Bronchial epithelial cell (primary cell): ENCODE measurements at regions not wholly inside any gene's neighbourhood (a gene's known extent, or its start where the extent isn't known, plus 50 kb on each side); places are given as distances from the start of the nearest gene placed in this dataset.
A peak's percentile ranks its signal among the peaks of the same experiment; 100 is the strongest.

Experiments
- DNase-seq: peaks from one replicate; pipeline ENCODE4 v3.0.0-alpha.2; 2010; ENCODE audit warnings: low read depth
- FAIRE-seq: peaks from 2 replicates; lab custom pipeline; 2011; peaks lifted over from hg19 to GRCh38; lab: Jason Lieb, UNC
- H3K27me3 ChIP-seq: 2 replicates; pipeline ENCODE4 v1.5.1; 2011; ENCODE audit warnings: low read length; ENCODE audit not compliant: control insufficient read depth, insufficient read depth
- H3K36me3 ChIP-seq: 2 replicates; pipeline ENCODE4 v1.5.1; 2011; ENCODE audit warnings: low read length; ENCODE audit not compliant: control insufficient read depth, insufficient read depth
- H3K4me3 ChIP-seq: 2 replicates; pipeline ENCODE4 v1.5.1; 2011; ENCODE audit warnings: mild to moderate bottlenecking, low read depth, low read length, control low read depth
- TF ChIP-seq, protein P1 (sequence below): IDR thresholded peaks from 2 replicates; pipeline ENCODE4 v1.5.1; 2011; ENCODE audit warnings: mild to moderate bottlenecking, moderate library complexity, low read length, control low read depth, inconsistent platforms; ENCODE audit not compliant: insufficient read depth, severe bottlenecking

- Histone ChIP-seq H3K4me3 (no peak overlapping the region), H3K27me3 (no peaks in the 10 kb centered on the region), H3K36me3 (no peaks in the 10 kb centered on the region)
- DNase-seq = peak; percentile 98
- no peak for FAIRE-seq
- TF ChIP-seq, protein P1, sequence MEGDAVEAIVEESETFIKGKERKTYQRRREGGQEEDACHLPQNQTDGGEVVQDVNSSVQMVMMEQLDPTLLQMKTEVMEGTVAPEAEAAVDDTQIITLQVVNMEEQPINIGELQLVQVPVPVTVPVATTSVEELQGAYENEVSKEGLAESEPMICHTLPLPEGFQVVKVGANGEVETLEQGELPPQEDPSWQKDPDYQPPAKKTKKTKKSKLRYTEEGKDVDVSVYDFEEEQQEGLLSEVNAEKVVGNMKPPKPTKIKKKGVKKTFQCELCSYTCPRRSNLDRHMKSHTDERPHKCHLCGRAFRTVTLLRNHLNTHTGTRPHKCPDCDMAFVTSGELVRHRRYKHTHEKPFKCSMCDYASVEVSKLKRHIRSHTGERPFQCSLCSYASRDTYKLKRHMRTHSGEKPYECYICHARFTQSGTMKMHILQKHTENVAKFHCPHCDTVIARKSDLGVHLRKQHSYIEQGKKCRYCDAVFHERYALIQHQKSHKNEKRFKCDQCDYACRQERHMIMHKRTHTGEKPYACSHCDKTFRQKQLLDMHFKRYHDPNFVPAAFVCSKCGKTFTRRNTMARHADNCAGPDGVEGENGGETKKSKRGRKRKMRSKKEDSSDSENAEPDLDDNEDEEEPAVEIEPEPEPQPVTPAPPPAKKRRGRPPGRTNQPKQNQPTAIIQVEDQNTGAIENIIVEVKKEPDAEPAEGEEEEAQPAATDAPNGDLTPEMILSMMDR = no peak
Measured at GRCh38 chr1:209409780-209410179, 173.7 kb upstream of the CAMK1G start.

DNA sequence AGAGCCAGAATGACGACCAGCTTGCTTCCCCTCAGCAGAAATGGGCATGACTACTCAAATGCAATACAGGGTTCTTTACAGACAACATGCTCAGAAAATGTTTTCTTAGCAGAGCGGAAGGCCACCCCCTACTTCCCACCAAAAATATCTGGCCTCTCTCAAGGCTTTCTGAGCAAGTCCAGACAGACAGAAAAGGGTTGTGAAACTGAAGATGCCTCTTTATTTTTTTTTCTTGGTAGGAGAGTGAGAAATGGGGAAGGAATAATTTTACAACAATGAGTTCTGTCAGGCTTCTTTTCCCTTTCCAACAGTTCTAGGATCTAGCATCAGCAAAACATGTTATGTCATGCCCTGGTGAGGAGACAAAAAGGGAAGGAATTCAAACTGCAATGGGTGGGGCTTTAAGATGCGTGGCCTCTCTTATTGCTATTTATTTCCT lies 172.0 kb upstream of the CAMK1G start:
- Histone ChIP-seq H3K4me3 (no peak overlapping the region), H3K27me3 (no peaks in the 10 kb centered on the region), H3K36me3 (no peaks in the 10 kb centered on the region)
- FAIRE-seq (peak; percentile 50), DNase-seq (peak; percentile 99)
- TF ChIP-seq, protein P1 = no peak

GRCh38 chr1:209412036-209412435 lies 171.5 kb upstream of the CAMK1G start:
- H3K27me3 ChIP-seq = no peaks in the 10 kb centered on the region
- FAIRE-seq = no peak
- H3K36me3 ChIP-seq = no peaks in the 10 kb centered on the region
- peak; percentile 83 for DNase-seq
- H3K4me3 ChIP-seq = no peak overlapping the region
- TF ChIP-seq, protein P1 = no peak

DNA sequence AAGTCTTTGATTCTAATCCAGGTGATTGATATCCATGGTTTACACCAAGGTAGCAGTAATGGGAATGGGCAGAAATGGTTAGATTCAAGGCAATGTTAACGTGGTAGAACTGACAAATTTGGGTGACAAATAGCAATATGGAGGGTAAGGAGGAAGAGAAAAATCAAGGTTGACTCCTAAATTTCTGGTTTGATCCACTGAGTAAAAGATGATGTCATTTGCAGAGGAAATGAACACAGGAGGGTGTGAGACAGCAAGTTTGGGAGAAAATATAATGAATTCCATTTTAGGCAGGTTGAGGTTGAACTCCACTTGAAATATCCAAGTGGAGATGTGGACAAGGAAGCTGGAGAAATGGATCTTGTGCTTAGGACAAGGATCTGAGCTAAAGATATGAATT lies 170.9 kb upstream of the CAMK1G start:
- H3K36me3 ChIP-seq = no peaks in the 10 kb centered on the region
- H3K4me3 ChIP-seq = no peak overlapping the region
- TF ChIP-seq, protein P1 = no peak
- DNase-seq (no peak), FAIRE-seq (no peak)
- H3K27me3 ChIP-seq = no peaks in the 10 kb centered on the region

DNA sequence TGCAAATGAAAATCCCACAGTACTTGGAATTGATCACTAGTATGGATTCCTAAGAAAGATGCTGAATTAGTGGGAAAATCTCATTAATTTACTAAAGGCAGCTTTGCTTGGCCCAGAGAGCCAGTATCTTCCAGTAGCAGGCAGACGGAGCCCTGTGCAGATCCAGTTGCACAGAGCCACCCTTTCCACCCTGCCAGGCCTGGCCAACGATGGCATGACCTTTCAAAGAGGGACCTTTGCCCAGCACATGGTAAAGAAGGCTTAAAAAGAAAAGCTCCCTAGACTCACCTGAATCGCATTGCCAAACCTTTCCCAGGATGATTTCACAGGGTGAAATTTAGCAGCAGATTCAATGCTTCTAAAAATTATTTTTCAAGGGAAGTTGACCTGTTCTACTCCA lies 170.5 kb upstream of the CAMK1G start:
- Histone ChIP-seq H3K27me3 (no peaks in the 10 kb centered on the region), H3K36me3 (no peaks in the 10 kb centered on the region), H3K4me3 (no peak overlapping the region)
- TF ChIP-seq, protein P1 = no peak
- FAIRE-seq (no peak), DNase-seq (no peak)

GRCh38 chr1:209414803-209415329 lies 168.6 kb upstream of the CAMK1G start:
- TF ChIP-seq, protein P1 = no peak
- Histone ChIP-seq H3K36me3 (no peaks in the 10 kb centered on the region), H3K27me3 (no peaks in the 10 kb centered on the region), H3K4me3 (no peak overlapping the region)
- FAIRE-seq = no peak
- no peak for DNase-seq
